ENCODE measurements at regions not wholly inside any gene's neighbourhood (a gene's known extent, or its start where the extent isn't known, plus 50 kb on each side); places are given as distances from the start of the nearest gene placed in this dataset.

DNA sequence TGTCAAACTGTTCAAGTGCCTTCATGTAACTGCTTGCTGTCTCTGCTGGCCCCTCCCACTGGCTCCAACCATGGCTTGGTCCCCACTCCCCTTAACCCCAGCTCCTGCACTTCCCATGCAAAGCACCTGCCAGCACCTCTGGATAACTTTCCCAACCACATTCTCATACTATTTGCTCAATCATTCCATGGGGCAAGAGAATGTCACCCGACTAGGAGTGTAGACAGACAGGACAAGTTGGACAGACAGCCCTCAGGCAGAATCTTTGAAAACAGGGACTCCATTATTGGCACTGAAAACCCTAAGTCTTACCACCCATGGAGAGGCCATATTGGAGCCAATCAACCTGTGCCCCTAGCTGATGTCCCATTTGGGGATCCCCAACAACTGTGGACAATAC lies 246.5 kb downstream of the RPLP1 start:
- TF ChIP-seq, protein P1, sequence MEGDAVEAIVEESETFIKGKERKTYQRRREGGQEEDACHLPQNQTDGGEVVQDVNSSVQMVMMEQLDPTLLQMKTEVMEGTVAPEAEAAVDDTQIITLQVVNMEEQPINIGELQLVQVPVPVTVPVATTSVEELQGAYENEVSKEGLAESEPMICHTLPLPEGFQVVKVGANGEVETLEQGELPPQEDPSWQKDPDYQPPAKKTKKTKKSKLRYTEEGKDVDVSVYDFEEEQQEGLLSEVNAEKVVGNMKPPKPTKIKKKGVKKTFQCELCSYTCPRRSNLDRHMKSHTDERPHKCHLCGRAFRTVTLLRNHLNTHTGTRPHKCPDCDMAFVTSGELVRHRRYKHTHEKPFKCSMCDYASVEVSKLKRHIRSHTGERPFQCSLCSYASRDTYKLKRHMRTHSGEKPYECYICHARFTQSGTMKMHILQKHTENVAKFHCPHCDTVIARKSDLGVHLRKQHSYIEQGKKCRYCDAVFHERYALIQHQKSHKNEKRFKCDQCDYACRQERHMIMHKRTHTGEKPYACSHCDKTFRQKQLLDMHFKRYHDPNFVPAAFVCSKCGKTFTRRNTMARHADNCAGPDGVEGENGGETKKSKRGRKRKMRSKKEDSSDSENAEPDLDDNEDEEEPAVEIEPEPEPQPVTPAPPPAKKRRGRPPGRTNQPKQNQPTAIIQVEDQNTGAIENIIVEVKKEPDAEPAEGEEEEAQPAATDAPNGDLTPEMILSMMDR (IDR thresholded peaks at IDR 0.05; ENCODE audit: low read depth, low read length, poor library complexity, severe bottlenecking): no peak
- no peak for TF ChIP-seq EZH2phosphoT487 (IDR thresholded peaks at IDR 0.05; ENCODE audit: borderline replicate concordance, low read length)

Data from DOHH2 (cell line).